NK-92 treated with Interleukin-12 subunit alpha and Interleukin-12 subunit beta, amount 100 ng/mL, for 24 hours (cell line): ENCODE measurements at regions not wholly inside any gene's neighbourhood (a gene's known extent, or its start where the extent isn't known, plus 50 kb on each side); places are given as distances from the start of the nearest gene placed in this dataset.

ENCODE experiments used
- DNase-seq: peaks from one replicate; lab custom pipeline; 2025; lab: John Stamatoyannopoulos, UW

- DNase-seq: no peak
Measured at GRCh38 chr12:58364389-58365086, 423.2 kb downstream of the ATP23 start.

GRCh38 chr12:58365087-58365390 is 423.7 kb downstream of the ATP23 start:
- DNase-seq: no peak

- DNase-seq: no peak
Measured at GRCh38 chr12:58367041-58367440, 425.7 kb downstream of the ATP23 start.

DNA sequence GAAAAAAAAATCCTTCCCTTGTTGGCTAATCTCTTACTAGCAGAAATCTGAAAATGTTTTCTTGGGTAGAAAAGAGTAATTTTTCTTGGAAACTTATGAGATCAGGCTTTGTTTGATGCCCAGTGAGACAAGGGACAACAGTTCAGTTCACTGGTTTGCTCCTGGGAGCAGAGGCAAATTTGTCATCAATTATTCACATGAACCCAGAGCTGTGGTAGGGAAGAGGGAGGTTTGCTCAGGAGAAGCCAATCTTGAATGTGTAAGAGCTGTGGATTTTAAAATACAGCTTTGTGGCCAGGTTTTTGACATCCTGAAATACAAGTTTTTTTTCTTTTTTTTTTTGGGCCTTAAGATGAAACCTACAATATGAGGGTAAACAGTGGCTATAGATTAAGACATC is 426.6 kb downstream of the ATP23 start:
- DNase-seq: no peak

DNA sequence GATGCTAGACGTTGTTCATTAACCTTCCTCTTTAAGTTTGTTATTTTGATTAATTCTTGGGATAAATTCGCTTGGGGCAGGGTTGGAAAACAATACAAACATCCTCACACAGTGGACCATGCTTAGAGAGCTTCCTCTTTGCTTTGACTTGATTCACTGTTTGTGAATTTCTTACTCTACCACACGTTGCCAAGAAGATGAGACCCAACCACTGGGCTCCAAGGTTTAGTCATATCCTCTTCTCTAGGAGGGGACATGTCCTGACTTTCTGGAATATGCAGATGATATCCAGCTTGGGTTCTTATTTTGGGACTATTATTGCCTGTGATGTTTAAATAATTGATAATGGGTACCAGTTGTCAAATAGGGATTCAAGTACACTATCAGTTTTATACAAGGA is 428.2 kb downstream of the ATP23 start:
- DNase-seq: no peak

- DNase-seq: no peak
Measured at GRCh38 chr12:58372298-58372697, 430.9 kb downstream of the ATP23 start.

GRCh38 chr12:58378028-58378427 is 436.7 kb downstream of the ATP23 start:
- no peak for DNase-seq

DNA sequence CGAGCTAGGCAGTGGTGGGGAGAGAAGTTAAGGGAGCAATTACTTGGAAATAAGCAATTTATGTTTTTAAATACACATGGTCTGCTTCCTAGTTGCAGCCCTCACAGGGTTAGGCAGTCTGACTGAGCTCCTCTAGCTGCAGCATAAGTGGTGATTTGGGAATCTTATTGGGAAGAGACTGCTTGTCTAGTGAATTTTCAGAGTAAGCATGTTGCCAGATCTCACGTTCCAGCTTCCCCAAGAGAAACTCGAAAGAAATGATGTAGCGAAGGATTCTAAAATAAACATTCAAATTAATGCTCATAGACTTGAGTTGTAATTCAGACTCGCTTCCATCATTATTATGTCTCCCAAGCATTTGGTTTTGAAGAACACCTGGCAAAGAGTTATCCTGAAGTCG is 440.2 kb downstream of the ATP23 start:
- DNase-seq: no peak

DNA sequence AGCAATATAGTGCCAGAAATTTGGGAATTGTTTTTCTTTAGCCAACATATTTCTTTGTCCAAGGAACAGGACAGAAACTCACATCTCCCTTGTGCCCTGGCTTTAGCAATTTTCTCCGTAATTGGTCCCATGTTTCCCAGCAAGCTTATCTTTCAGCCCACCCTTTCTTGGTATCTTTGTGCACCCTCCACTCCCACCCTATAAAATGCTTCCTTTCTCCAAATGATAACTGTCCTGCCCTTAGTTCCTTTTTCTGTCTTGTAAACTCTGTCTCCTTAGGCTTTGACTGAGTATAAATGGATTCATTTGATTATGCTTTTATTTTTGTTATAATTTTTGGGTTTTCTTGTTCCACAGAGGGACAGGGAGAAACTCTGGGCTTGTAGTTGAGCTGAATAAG is 442.8 kb downstream of the ATP23 start:
- no peak for DNase-seq

DNA sequence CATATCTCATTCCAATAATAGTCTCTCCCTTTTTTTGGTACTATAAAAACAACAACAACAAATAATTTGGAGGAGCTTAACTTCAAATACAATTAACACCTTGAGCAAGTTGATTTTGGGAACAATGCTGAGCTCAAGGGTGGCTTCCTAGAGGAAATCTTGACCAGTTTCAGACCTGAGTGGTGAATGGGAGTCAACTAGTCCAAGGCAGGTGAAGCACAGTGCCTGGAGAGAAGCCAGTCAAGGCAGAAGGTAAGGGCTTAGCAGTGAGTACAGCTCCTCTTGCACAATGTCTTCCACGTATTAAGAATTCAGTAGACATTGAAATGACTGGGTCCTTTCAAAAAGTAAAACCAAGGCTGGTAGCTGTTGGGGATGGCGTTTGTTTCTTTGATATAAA is 444.8 kb downstream of the ATP23 start:
- DNase-seq: no peak

GRCh38 chr12:58387199-58387598 is 445.8 kb downstream of the ATP23 start:
- DNase-seq: no peak

DNA sequence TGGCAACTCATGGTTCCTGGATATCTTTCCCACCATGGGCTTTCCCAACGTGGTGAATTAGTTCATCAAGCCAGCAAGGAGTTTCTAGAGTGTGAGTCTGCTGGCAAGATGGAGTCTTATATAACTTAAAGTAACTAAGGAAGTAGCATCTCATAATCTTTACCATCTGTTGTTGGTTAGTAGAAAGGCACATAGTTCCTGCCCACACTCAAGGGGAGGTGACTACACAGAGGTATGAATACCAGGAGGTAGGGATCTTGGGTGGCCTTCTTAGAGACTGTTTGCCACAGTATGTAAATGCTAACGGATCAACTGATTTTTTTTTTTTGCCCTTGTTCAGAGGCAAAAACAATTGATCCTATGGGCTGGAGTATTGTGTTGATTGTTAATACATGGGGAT is 446.9 kb downstream of the ATP23 start:
- DNase-seq: no peak

GRCh38 chr12:58393152-58393551 is 451.8 kb downstream of the ATP23 start:
- no peak for DNase-seq

DNA sequence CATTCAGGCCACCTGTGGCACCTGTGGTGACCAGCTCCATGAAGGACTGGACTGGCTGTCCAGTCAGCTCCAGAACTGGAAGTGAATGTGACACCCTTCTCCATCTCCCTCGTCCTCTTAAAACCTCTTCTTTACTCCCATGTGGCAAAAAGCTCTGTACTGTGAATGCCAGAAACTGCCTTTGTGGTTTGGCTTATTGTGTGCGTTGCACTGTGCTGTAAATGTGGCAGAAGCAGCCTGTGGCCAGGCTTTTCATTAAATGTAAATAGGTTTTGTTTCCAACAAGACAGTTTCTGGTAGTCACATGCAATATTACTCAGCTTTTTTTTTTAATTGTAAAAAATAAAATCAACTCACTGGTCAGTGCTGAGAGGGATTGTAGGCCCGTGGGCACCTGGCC is 453.7 kb downstream of the ATP23 start:
- no peak for DNase-seq

DNA sequence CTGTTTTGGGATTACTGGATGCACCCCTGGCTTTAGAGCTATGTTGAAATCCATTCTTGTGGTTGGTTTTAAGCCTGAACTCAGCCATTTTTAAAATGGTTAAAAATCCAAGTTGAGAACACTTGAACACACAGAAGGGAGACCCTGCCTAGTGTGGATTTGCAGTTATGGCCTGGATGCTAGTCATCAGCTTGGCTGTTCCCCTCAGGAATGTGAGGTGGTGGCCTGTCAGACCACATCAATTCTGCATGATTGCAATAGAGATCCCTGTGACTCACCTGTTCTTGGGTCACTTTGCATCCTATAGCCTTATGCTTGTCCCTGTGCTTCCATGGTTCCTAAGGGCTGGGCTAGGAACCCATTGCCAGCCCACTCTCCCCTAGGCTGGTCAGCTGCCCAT is 454.1 kb downstream of the ATP23 start:
- no peak for DNase-seq

GRCh38 chr12:58396239-58396638 is 454.9 kb downstream of the ATP23 start:
- DNase-seq: no peak

DNA sequence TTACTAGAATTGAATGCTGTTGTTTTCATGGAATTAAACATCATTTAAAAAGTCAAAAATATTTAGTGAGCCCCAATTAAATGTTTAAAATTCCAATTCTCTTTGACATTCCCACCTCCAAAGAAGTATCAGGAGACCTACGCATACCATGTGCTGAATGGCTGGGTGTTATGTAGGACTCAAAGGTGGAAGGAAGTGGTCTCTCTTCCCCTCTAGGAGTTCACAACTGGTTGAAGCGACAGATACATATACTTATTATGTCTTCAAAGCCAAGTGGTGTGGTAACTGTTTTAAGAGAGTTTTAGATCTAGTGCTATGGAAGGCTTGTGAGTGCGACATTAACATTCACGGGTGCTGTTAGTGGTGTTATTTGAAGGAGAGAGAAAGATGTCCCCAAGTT is 464.0 kb downstream of the ATP23 start:
- DNase-seq: no peak

- DNase-seq: no peak
Measured at GRCh38 chr12:58408516-58408915, 467.1 kb downstream of the ATP23 start.

DNA sequence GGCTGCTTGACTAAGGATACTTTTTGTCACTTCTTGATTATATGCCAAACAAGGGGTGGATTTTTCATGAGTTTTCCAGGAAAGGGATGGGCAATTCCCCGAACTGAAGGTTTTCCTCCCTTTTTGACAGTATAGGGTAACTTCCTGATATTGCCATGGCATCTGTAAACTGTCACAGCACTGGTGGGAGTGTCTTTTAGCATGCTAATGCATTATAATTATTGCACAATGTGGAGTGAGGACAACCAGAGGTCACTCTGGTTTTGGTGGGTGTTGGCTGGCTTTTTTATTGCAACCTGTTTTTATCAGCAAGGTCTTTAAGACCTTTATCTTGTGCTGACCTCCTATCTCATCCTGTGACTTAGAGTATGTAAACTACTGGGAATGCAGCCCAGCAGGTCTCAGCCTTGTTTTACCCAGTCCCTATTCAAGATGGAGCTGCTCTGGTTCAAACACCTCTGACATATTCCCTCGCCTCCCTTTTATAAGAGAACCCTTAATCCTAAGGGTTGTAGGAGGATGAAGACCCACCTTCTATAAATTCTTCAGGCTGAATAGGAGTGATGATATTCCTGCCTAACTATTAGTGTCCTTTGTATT is 471.2 kb downstream of the ATP23 start:
- no peak for DNase-seq

- no peak for DNase-seq
Measured at GRCh38 chr12:58413794-58414193, 472.4 kb downstream of the ATP23 start.

- DNase-seq: no peak
Measured at GRCh38 chr12:58414398-58414871, 473.1 kb downstream of the ATP23 start.

GRCh38 chr12:58415716-58416115 is 474.3 kb downstream of the ATP23 start:
- no peak for DNase-seq

DNA sequence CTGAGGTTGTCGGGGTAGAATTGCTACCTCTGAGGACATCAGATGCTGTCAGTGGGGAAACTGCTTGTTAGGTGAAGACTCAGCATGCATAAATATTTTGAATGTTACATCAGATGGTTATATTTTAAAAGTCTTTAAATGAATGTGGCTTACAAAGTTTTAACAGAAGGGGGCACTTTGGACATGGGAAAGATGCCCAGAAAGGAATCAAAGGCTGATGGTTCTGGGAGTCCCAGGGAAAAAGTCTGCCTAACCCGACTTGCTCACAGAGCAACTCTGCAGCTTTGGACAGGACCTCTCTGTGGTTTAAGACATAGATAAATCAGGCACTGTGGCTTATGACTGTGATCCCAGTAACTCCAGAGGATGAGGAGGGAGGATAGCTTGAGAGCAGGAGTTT is 474.9 kb downstream of the ATP23 start:
- no peak for DNase-seq

DNA sequence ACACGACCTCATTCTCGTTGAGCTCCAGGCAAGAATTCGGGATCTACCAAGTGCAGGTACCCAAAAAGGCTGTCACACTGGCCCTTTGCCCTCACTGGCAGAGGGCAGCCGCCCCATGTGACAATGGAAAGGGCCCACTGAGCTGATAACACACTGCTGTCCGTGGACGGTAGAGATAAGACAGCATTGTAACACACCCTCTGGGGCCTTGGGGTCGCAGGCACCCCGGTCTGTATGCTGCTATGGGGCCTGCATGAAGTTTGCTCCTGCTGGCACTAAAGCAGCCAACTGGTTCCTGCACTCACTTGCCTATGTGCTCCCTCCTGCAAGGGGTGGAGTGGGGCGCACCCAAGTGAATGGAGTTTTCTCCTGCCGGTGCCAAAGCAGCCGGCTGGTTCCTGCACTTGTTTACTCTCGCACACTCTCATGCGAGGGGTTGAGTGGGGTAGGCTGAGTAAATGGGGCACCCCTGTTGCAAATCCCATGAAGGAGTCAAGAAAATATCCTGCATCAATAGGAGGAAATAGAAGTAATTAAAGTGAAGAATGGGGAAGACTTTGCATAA is 477.9 kb downstream of the ATP23 start:
- no peak for DNase-seq
